NCI-H2107 treated with DMSO at 0.1 percent for 48 hours (cell line): ENCODE measurements at regions not wholly inside any gene's neighbourhood (a gene's known extent, or its start where the extent isn't known, plus 50 kb on each side); places are given as distances from the start of the nearest gene placed in this dataset.
"Not testable (repeated sequence)": the region's sequence is repeated elsewhere in the genome, so short reads cannot be mapped to it uniquely, and the experiment has no call there.

Source experiments
- DNase-seq: peaks from one replicate; lab custom pipeline; 2025; ENCODE audit not compliant: unreplicated experiment; lab: John Stamatoyannopoulos, UW

DNA sequence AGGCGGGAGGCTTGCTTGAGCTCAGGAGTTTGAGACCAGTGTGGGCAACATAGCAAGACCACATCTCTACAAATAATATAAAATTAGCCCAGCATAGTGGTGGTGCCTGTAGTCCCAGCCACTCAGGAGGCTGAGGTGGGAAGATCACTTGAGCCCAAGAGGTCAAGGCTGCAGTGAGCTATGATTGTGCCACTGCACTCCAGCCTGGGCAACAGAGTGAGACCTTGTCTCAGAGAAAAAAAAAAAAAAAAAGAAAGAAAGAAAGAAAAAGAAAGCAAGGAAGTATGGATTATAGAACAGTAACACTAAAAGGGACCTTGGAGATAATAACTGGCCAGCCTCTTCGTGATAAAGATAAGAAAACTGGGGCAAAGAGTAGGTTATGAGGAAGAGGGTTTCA is 130.4 kb downstream of the PLCE1 start:
- DNase-seq = not testable (repeated sequence)

DNA sequence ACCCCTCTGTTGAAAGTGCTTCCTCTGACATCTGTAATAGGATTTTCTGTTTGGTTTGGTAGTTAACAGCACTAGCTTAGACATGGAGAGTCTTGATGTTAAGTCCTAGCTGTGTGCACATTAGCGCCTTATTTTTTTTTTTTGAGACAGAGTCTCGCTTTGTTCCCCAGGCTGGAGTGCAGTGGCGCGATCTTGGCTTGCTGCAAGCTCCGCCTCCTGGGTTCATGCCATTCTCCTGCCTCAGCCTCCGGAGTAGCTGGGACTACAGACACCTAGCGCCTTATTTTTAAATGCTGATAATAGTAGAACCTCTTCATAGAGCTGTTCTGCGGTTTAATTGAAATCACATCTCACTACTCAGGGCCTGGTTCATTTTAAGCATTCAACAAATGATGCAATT is 131.5 kb downstream of the PLCE1 start:
- DNase-seq = not testable (repeated sequence)

DNA sequence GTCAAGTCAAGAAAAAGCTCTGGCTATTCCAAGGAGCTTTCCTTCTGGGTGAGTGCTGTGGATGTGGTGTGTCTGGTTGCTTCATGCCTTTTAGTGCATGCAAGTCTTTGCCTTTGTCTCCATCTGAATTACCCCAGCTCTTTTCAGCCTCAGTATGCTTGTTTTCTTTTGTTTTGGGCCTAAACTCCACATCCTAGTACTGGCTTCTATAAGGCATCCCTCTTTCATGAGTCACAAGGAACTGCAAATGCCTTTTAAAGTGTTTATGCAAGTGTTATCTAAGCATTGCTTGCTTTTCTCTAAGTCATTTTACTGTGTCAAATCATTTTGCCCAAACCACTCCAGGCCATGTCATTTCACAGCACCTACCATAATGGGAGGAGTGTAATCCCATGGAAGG is 132.1 kb downstream of the PLCE1 start:
- DNase-seq = no peak

DNA sequence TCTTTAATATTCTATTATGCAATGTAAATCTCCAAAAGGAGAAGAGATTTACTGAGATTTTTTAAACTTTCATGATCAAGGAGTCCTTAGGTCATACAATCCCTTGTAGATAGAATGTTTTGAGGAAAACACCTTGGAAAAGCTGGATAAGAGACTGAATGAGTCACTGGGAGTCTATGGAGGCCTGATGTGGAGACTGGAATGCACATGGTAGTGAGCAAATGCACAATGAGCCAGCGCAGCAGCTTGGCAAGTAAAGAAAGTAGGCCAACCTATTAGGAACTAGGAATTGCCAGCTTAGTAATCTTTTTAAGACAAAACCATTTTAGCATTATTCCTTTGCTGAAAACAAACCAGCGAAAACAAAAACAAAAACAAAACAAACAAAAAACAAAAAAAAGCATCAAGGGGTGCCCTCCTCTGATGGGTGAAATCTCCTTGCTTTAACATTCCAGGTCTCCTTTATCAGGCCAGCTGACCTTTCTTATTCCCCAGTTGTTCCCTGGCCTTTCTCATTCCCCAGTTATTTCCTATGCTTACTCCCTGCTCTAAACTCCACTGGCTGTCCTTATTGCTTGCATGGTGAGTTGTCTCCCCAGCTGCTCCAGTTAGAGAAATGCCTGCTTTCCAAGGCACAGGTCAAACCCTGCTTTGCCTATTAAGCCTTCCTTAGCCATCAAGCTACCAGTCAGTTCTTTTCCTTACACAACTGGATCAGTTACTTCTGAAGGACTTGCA is 135.8 kb downstream of the PLCE1 start:
- no peak for DNase-seq

DNA sequence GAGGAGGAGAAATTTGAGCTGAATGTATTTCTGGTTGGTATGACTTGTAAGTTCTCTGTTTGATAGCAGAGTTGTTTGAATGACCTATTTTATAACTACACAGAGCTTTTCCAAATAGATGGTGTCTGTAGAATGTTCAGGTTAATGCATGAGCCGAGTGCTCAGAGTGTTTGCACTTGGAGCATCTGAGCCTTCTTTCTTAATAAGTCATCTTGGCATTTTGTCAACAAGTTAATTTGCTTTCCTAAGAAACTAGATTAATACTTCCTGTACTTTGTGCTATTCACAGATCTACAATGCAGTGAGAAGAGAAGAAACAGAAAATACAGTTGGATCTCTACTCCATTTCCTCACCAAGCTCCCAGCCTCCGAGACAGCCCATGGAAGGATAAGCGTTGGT is 138.2 kb downstream of the PLCE1 start:
- DNase-seq = no peak

DNA sequence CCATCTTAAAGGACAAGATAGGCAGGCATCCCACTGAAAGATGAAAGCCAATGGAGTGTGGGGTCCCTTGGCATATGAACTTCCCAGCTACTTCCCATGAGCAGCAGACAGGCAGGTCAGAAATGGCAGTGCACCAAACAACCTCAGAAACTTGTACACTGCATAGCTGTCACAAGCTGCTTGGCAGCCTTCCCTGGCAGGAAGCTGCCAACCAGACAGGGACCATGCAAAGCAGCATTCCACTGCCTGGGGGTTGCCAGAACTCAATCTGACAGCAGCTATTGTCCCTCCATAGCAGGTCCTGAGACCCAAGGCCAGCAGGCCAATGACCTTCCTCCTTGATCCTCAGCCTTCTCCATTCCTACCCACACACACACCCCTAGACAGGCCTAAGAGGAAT is 139.5 kb downstream of the PLCE1 start:
- DNase-seq = no peak

DNA sequence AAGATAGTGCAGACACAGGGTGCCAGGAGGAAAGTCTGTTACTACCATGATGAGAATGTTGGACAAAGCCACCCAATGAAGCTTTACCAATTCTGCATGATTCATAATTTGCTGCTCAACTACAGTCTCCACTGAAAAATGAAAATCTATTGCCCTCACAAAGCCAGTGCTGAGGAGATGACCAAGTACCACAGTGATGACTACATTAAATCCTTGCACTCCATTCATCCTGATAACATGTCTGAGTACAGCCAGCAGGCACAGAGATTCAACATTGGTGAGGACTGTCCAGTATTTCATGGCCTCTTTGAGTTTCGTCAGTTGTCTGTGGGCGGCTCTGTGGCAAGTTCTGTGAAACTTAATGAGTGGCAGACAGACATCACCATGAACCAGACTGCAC is 144.0 kb downstream of the PLCE1 start:
- no peak for DNase-seq

DNA sequence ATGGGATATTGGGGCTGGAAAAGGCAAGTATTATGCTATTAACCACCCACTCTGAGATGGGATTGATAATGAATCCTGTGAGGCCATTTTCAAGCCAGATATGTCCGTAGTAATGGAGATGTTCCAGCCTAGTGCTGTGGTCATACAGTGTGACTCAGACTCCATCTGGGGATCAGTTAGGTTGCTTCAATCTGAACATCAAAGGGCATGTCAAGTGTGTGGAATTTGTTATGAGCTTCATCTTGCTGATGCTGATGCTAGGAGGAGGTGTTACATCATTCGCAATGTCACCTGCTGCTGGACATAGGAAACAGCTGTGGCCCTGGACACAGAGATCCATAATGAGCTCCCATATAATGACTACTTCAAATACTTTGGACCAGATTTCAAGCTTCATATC is 144.7 kb downstream of the PLCE1 start:
- DNase-seq = no peak

DNA sequence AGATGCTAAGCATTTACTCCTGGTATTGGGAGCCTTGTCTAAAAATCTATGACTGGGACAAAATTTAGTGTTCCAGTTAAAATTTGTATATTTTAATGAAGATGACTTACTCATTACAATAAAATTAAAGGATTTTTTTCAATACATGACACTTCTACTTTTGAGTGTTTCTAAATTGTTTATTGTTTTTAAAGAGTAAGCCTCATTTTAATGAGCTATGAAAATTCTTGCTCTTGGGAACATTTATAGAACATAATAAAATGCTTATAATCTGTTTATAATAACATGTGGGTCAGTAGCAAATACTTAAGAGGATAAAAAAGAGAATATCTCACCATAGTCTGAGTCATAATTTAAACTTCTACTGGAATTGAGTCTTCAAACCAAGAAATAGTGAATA is 149.5 kb downstream of the PLCE1 start:
- DNase-seq = no peak

DNA sequence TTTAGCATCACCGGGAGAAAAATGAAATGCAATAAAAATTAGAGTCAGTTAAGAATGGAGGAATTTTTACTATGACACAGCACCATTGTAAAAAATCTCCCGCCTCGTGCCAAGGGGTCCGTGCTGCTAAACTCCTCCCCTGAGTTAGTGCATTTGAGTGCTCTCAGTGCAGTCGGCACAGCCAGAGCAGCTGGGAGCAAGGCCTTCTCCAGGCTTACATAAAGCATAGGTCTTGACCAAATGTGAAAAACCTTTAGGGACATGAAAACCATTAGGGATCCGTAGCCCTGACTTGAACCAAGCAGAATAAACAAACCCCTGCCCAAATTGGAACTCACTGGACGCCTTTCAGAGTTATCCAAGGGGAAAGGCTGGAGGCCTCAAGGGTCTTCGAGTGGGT is 152.6 kb downstream of the PLCE1 start:
- DNase-seq = no peak

DNA sequence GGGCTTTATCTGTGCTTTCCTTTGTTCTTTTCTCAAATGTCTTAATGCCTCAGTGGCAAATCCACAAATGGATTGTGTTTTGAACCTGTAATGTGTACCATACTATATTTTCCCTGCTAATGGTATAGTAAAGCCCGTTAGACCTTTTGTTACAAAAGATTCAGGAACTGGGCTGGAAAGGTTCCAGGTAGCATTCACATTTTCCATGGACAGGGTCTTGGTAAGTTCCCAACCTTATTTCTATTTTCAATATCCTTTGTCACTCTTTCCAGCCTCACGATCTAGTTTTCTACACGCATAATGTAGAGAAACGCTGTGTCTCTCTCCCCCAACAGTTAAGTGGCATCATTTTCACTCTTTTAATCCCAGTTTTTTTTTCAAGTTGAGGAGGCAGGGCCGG is 153.0 kb downstream of the PLCE1 start:
- DNase-seq = no peak

DNA sequence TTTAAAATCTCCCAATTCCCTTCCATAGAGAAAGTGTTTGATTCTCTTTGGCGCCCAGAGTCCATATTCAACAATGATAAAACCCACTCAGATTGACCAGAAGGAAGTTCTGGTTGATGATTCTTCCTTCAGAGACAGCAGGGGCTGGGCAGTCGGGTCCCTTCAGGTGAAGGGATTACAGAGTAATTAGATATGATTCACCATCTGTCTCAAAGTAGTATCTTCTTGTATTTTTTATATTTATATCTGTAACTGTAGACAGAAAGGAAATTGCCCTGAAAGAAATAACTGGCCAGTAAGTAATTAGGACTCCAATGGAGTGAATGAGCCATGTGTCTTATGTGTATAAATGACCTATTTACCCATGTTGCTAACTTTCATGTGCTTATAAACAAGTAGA is 156.0 kb downstream of the PLCE1 start:
- no peak for DNase-seq

DNA sequence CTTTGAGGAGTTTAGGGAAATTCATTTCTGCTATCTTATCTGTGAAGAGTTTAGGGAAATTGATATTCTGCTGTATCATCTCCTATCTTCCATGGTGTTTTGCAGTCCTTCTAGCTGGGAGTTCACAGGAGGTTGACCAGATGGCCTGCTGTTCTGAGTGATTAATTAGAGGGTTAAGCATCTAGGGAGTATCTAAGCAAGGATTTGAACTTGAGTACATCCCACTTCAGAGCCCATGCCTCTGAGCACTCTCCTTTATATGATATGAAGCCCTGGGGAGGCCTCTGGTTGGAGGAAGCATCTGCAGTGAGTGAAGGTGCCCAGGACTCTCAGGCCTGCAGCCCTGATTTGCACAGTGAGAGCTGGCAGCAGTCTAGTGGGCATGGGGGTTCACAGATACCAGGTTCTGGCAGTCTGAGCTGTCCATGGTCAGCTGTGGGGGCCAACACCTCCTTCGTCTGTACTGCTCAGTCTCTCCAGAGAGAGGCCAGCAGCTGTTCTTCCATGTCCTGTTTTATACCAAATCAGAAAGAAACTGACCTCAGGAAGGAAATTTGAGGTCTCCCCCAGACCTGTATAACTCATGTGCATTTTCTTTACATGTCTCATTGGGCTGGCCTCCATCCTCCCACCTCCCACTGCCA is 156.9 kb downstream of the PLCE1 start:
- no peak for DNase-seq

DNA sequence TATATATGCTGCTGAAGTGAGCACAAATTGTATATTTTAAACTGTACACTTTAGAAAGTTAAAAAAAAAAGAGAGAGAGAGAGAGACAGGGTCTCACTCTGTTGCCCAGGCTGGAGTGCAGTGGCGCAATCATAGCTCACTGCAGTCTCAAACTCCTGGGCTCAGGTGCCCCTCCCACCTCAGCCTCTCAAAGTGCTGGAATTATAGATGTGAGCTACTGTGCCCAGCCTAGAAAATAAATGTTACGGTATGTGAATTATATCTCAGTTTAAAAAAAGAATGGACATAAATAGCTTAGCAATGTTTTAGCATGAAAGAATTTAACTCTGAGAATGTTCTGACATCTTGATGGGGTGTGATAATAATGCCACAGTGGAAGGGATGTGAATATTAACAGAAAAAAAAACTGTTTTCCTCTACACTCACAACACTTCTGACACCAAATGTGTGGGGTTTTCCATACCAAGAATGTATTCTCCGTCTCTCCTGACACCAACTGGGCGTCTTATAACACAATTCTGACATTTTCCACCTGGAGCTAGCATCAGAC is 162.1 kb downstream of the PLCE1 start:
- DNase-seq = no peak

DNA sequence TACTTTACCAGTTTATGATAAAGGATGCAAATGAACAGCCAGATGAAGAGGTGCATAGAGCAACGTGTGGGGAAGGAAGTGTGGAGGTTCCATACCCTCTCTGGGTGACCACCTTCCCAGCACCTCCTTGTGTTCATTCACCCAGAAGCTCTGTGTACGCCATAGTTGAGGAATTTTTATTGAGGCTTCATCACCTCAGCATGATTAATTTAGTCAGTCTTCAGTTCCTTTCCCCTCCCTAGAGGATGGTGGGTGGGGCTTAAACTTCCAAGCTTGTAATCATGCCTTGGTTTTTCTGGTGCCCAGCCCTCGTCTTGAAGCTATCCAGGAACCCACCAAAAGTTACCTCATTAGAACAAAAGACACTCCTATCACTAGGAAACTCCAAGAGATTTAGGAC is 162.7 kb downstream of the PLCE1 start:
- DNase-seq = no peak

DNA sequence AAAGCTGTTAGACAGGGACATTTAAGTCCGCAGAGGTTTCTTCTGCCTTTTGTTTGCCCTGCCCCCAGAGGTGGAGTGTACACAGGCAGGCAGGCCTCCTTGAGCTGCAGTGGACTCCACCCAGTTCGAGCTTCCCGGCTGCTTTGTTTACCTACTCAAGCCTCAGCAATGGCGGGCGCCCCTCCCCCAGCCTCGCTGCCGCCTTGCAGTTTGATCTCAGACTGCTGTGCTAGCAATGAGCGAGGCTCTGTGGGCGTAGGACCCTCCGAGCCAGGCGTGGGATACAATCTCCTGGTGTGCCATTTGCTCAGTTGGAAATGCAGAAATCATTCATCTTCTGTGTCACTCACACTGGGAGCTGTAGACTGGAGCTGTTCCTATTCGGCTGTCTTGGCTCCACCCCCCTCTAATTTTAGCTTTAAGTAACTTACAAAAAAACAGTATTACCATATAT is 171.5 kb downstream of the PLCE1 start:
- not testable (repeated sequence) for DNase-seq

DNA sequence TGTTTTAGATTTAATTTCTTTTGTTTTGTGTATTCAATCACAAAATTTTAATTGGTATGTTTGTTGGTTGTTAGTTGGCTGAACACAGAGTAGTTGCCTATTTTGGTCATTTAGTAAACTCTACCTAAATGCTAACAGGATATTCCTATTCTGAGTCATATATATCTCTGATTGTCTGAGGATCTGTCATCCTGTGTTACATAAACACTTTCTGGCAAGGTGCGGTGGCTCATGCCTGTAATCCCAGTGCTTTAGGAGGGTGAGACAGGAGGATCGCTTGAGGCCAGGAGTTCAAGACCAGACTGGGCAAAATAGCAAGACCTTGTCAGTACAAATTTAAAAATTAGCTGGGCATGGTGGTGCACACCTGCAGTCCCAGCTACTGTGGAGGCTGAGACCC is 178.6 kb downstream of the PLCE1 start:
- DNase-seq = no peak

DNA sequence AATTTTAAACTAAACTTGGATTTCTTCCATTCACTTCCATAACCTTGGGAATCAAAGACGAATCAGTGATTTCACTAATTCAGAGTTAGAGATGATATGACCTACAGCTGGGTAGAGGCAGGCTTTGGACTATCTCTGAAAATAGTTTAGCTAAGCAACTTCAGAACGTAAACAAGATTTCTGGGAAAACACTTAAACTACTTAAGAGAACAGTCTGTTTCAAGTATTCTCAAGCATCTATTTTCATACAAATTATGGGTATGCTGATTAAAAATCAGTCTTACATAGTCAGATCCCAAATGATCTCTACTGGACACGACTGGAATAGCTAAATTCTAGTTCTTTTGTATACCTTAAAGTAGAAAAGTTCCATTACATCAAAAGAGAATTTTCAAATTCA is 179.9 kb downstream of the PLCE1 start:
- DNase-seq = no peak

DNA sequence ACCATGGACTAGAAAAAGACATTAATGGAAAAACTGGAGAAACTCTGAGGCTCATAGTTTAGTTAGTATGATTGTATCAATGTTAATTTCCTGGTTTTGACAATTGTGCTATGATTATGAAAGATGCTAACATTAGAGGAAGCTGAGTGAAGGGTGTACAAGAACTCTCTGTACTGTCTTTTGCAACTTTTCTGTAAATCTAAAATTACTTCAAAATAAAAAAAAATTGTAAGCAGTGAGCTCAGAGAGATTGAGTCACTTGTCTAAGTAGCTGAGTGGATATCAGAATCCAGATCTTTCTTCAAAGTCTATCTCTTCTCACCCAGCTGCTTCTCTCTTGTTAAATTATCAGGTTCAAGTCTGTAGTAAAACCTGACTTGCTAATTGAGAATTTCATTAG is 181.1 kb downstream of the PLCE1 start:
- DNase-seq = no peak

DNA sequence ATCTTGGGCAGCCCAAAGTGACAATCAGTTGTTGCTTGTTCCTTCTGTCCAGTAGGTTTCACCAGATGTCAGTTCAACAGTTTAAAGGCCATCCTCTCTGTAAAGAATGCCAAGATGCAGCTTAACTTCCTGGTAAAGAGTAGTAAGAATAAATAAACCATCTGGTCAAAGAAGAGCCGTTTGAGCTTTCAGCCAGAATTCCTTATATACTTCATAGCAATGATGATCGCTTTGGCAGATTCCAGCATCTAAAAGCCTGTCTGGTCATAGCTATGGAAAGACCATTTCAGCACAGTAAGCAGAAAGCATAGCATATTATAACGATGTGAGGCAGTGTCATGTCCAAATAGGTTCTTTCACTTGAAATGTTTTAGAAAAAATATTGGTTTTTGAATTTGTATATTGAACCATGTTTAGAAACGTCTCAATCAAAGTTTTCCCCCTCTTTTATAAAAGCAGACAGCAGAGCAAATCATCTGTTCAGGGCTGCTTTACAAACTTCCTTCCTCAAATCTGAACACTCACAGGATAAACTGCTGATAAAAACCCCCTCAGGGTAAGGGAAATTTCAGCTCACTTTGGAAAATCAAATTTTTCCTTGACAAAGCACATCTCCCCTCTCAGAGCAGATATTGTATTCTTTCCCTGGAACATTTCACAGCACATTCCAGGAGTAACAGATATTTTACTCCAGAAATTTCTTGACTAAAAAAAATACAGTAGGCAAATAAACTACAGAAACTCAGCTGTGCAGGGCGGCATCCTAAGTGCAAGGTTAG is 184.1 kb downstream of the NOC3L start:
- DNase-seq = no peak

DNA sequence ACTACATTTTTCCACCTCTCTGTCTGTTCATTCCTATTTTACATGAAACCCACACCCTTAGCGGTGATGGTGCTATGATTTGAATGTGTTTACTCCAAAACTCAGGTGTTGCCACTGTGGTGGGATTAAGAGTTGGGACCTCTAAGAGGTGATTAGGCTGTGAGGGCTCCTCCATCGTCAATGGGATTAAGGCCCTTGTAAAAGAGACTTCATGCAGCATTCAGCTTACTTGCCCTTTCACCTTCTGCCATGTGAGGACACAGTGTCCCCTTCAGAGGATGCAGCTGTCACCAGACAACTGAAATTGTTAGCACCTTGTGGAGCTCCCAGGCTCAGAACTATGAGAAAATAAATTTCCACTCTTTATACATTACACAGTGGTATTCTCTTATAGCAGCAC is 182.2 kb downstream of the NOC3L start:
- DNase-seq = no peak
